HG02885 (cell line): ENCODE measurements at regions not wholly inside any gene's neighbourhood (a gene's known extent, or its start where the extent isn't known, plus 50 kb on each side); places are given as distances from the start of the nearest gene placed in this dataset.

ENCODE experiments used
- ATAC-seq: cut with Tn5 transposase; IDR thresholded peaks from one replicate; pipeline ENCODE4 v1.9.1; 2021; ENCODE audit warnings: mild to moderate bottlenecking; ENCODE audit not compliant: unreplicated experiment, poor library complexity

- ATAC-seq = no peak
These were observed 280.0 kb upstream of the SHH start for GRCh38 chr7:156092307-156092706.

- ATAC-seq = no peak
These were observed 279.3 kb upstream of the SHH start for GRCh38 chr7:156091519-156092080.

- ATAC-seq = no peak
These were observed 278.7 kb upstream of the SHH start for GRCh38 chr7:156090988-156091387.

- no peak for ATAC-seq
These were observed 277.0 kb upstream of the SHH start for GRCh38 chr7:156089222-156089621.

- no peak for ATAC-seq
These were observed 275.9 kb upstream of the SHH start for GRCh38 chr7:156088115-156088514.

GRCh38 chr7:156082048-156083040 lies 270.1 kb upstream of the SHH start:
- ATAC-seq = no peak

- no peak for ATAC-seq
These were observed 268.3 kb upstream of the SHH start for GRCh38 chr7:156080596-156080995.

DNA sequence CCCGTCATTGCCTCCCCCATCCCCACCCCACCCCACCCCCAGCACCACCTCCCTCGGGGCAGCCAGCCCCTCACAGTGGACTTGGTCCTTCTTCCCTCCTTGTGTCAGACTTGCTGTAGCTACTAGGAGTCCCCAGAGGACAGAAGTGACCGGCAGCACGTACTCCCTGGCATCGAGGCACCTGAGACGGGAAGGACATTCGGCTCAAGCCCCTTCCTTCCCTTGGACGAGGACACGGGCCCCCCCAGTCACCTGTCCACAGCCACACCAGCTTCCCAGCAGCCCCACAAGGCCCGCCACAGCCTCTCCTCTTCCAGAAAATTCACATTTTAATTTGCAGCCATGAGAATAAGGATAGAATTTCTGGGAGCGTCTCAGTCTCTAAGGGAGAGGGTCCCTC lies 267.8 kb upstream of the SHH start:
- ATAC-seq = no peak

DNA sequence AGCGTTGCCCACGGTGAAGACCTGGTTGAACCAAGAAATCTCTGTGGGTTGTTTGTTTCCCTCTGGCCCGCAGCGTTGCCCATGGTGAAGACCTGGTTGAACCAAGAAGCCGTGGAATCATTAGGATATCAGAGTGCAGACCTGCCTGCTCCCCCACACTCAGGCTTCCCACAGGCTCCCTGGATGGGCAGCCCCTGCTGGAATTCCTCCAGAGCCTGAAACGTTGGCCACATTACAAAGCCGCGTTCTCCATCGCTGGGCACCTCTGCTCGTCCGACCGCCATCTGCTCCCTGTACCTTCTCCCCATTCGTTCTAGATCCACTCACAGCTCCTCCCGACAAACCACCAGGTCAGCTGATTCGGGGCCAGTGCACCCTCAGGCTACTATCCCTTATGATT lies 266.9 kb upstream of the SHH start:
- ATAC-seq = no peak

- no peak for ATAC-seq
These were observed 262.8 kb upstream of the SHH start for GRCh38 chr7:156074982-156075615.

GRCh38 chr7:156074084-156074483 lies 261.8 kb upstream of the SHH start:
- ATAC-seq = no peak

- ATAC-seq = no peak
These were observed 261.2 kb upstream of the SHH start for GRCh38 chr7:156073366-156074052.

DNA sequence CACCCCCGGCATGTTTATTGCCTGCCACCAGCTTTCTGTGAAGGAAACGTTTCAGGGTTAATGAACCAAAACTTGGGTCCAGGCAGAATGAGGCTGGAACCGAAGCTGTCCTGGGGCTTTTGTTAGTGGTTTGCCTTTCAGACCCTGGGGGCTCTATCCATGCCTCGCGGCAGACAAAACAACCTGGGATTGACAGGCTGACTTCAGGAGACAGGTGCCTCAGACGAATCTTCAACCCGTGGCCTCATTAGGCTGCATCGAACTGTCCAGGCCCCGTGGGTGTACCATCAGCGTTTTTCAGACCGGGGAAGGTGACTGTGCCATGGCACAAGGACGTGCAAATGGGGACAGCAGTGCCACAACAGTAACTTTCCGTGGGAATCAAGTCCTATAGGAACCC lies 259.3 kb upstream of the SHH start:
- no peak for ATAC-seq

GRCh38 chr7:156069891-156070290 lies 257.6 kb upstream of the SHH start:
- ATAC-seq = no peak

DNA sequence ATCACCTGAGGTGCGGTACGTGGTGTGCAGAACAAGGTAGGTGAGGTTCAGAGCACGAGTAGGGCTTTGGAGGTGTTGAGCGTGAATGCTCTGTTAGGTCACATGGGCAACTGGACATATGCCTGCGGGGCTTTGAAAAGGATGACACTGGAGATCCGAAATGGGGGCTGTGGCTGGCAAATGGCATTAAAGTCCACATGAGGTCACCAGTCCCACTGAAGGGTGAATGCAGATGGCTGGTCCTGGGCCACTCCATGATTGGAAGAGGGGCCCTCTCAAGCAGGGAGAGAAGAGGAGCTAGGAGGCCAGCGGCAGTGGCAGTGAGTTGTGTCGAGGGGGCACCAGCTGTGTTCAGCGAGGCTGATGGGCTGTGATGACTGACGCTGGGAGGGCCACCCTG lies 254.9 kb upstream of the SHH start:
- ATAC-seq = no peak

DNA sequence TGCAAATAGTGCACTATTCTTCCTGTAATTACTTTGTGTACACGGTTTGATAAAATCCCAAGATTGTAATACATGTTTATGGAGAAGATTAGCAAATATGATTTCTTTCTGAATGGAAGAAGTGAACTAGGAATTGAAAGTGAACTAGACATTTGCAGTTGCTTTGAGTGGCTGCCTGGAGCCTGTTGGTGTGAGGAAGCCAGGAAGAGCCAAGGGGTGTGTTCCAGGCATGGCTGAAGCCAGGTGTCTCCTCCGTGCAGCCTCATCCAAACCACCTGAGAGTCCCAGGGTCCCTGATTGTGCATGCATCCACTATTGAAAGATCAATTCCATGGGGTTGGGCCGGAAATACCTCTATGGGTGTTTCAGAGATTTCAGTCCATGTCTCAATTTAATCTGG lies 253.1 kb upstream of the SHH start:
- no peak for ATAC-seq

- no peak for ATAC-seq
These were observed 252.7 kb upstream of the SHH start for GRCh38 chr7:156064971-156065386.

DNA sequence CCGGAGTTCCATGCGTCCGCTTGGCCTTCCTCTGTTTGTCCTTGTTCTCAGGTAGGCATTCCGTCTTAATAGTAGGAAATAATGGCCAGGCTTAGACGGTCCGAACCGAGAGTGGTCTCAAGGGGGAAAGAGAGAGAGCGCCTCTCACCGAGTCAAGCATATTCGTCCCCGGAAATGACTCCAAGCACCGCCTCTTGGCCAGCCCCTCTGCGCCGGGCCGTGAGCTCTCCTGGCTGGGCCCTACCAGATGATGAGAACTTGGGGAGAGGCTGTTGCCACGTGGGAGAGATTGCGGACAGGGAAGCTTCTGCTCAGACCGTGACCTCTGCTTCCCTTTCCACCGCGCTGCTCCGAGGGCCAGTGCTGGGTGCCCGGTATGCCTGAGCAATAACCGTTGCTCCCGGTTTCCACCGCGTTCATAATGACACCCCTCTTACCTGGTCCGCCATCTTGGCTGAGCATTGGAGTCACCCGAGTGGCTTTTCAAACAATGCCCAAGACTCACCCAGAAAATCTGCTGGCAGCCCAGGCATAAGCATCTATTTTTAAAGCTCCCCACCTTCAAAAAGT lies 251.1 kb upstream of the SHH start:
- no peak for ATAC-seq

- no peak for ATAC-seq
These were observed 250.0 kb upstream of the SHH start for GRCh38 chr7:156062286-156062685.

DNA sequence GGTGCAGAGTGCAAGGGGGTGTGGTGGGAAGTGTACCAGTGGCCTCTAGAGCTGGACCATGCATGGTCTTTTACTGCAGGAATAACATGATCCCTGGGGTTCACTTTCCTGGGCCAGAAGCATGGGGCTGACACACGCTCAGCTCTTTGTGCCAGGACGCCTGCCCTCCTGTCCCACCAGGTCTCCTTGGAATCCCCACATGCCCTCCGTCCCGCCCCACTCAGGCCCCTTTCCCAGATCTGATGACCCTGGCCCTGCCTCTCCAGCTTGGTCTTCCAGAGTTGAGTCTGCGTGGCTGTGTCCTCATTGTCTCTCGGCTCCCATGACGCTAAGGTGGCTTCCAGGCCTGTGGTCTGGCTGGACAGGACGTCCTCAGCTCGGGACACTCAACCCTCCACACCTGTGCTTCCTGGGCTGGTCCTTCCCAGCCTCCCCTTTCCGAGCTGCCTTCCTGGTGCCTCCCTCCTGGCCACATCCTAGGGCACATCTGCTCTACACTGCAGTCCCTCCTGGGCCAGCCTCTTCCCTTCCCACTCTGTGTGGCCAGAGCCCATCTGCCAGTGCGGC lies 249.5 kb upstream of the SHH start:
- ATAC-seq = no peak
